K562 (cell line): ENCODE measurements at regions not wholly inside any gene's neighbourhood (a gene's known extent, or its start where the extent isn't known, plus 50 kb on each side); places are given as distances from the start of the nearest gene placed in this dataset.

Experiments used
- ATAC-seq: fragments of 200-7000 bp; cut with Tn5 transposase; 3 replicates; pipeline ENCODE4 v1.9.1; 2020; ENCODE audit warnings: moderate library complexity
- BruUV-seq: library from RNA; stranded (reverse); fragments of 400-500 nt; replicated peaks from 2 replicates; lab custom pipeline; 2021; lab: Mats Ljungman, UMichigan
- CTCF ChIA-PET: fragments of 300-600 bp; formaldehyde crosslinking; extraction: SDS; loops from one replicate; lab custom pipeline; 2021; ENCODE audit warnings: low intra/inter-chr PET ratio; lab: Yijun Ruan, JAX
- POLR2A ChIA-PET: fragments of 300-600, 350-650 bp; sonication (Branson Sonifier 250); formaldehyde crosslinking; extraction: SDS; loops from one replicate; lab custom pipeline; 2021; ENCODE audit warnings: antibody characterized with exemption, inconsistent platforms; lab: Yijun Ruan, JAX
- DNase-seq, 4 experiments: peaks; one replicate each; pipeline versions ENCODE4 v3.0.0 to v3.0.0-alpha.2; 2011 to 2018; ENCODE audit warnings: low spot score in 3 of 4, mixed read lengths in 3 of 4; ENCODE audit errors: extremely low read depth in 1 of 4
- FAIRE-seq: peaks from 2 replicates; lab custom pipeline; 2011; peaks lifted over from hg19 to GRCh38; lab: Jason Lieb, UNC
- H2AFZ ChIP-seq: 2 replicates; pipeline ENCODE4 v1.6.0; 2011; ENCODE audit warnings: low read depth, low read length, control low read depth, inconsistent platforms
- H3K27ac ChIP-seq: fragments of 200-600 bp; 3 replicates; pipeline ENCODE4 v1.8.0; 2011; ENCODE audit warnings: low read depth, mild to moderate bottlenecking, control low read depth, inconsistent platforms, low read length, moderate library complexity, mixed read lengths; ENCODE audit errors: extremely low read depth
- H3K27me3 ChIP-seq, 2 experiments: fragments of 300-600 bp in 1 of 2; 2 replicates in 1 of 2; 3 replicates in 1 of 2; pipeline versions ENCODE4 v1.6.0 to v1.8.0; 2011; ENCODE audit warnings: inconsistent platforms in 2 of 2, low read length in 2 of 2, mild to moderate bottlenecking in 1 of 2, mixed read lengths in 1 of 2, moderate library complexity in 1 of 2; ENCODE audit not compliant: control insufficient read depth in 2 of 2, insufficient read depth in 2 of 2
- H3K36me3 ChIP-seq: fragments of 300-600 bp; 3 replicates; pipeline ENCODE4 v1.8.0; 2011; ENCODE audit warnings: mild to moderate bottlenecking, low read length, inconsistent platforms; ENCODE audit not compliant: control insufficient read depth, insufficient read depth
- H3K4me1 ChIP-seq, 2 experiments: fragments of 200-600 bp in 1 of 2; replicated peaks in 1 of 2; 2 replicates in 1 of 2; 3 replicates in 1 of 2; pipeline versions ENCODE4 v1.5.1 to v1.8.0; 2011; ENCODE audit warnings: inconsistent platforms in 2 of 2, low read length in 2 of 2, mild to moderate bottlenecking in 1 of 2, mixed read lengths in 1 of 2, moderate library complexity in 1 of 2; ENCODE audit not compliant: control insufficient read depth in 2 of 2, insufficient read depth in 2 of 2
- H3K4me2 ChIP-seq: 2 replicates; pipeline ENCODE4 v1.6.1; 2011; ENCODE audit warnings: low read length, control low read depth, inconsistent platforms, mixed read lengths; ENCODE audit not compliant: insufficient read depth
- H3K4me3 ChIP-seq: fragments of 200-600 bp; sonication (generic), shearing (Covaris generic); 2 replicates; pipeline ENCODE4 v1.5.1; 2016; ENCODE audit warnings: control low read depth, inconsistent platforms
- H3K79me2 ChIP-seq: fragments of 200-600 bp; 3 replicates; pipeline ENCODE4 v1.8.0; 2011; ENCODE audit warnings: low read length, inconsistent platforms; ENCODE audit not compliant: control insufficient read depth, insufficient read depth
- H3K9ac ChIP-seq, 2 experiments: 2 replicates each; pipeline versions ENCODE4 v1.6.0 to v1.6.1; 2011; ENCODE audit warnings: low read depth in 2 of 2, low read length in 2 of 2, control low read depth in 1 of 2, inconsistent platforms in 1 of 2, mild to moderate bottlenecking in 1 of 2, mixed read lengths in 1 of 2; ENCODE audit not compliant: insufficient read depth in 1 of 2
- H3K9me1 ChIP-seq: one replicate; pipeline ENCODE4 v1.6.0; 2011; ENCODE audit warnings: inconsistent platforms, mild to moderate bottlenecking, low read length, moderate library complexity; ENCODE audit not compliant: control insufficient read depth, insufficient read depth
- H3K9me3 ChIP-seq: replicated peaks from 2 replicates; pipeline ENCODE4 v1.5.1; 2011; ENCODE audit warnings: low read depth, low read length, inconsistent platforms; ENCODE audit not compliant: control insufficient read depth, insufficient read depth
- H4K20me1 ChIP-seq: replicated peaks from 2 replicates; pipeline ENCODE4 v1.6.1; 2011; ENCODE audit warnings: low read length, inconsistent platforms, mixed read lengths; ENCODE audit not compliant: control insufficient read depth, insufficient read depth
- C11orf30 ChIP-seq: fragments of 450-650 bp; IDR thresholded peaks from 2 replicates; pipeline ENCODE4 v1.6.1; 2016; ENCODE audit warnings: low read depth, mild to moderate bottlenecking
- CHCHD3 ChIP-seq: fragments of 250-450 bp; sonication (Bioruptor Pico); IDR thresholded peaks from 2 replicates; pipeline ENCODE4 v2.1.2; 2022; ENCODE audit warnings: mild to moderate bottlenecking
- KDM5B ChIP-seq: fragments of 200-600 bp; sonication (generic); IDR thresholded peaks from 2 replicates; pipeline ENCODE4 v1.6.1; 2012; ENCODE audit warnings: low read depth, mild to moderate bottlenecking, moderate library complexity, low read length, control low read depth, inconsistent platforms; ENCODE audit not compliant: insufficient replicate concordance
- NBN ChIP-seq: fragments of 450-650 bp; IDR thresholded peaks from 2 replicates; pipeline ENCODE4 v1.6.1; 2016; ENCODE audit warnings: low read depth, mild to moderate bottlenecking
- SPI1 ChIP-seq: IDR thresholded peaks from 2 replicates; pipeline ENCODE4 v1.6.1; 2011; ENCODE audit warnings: low read depth, low read length, control low read depth, borderline replicate concordance
- ZNF316 ChIP-seq: fragments of 450-650 bp; IDR thresholded peaks from 2 replicates; pipeline ENCODE4 v1.6.1; 2016
- ZNF57 ChIP-seq: fragments of 450-650 bp; formaldehyde crosslinking; IDR thresholded peaks from 2 replicates; pipeline ENCODE4 v1.4.0; 2020; ENCODE audit warnings: mild to moderate bottlenecking, moderate library complexity
- in situ Hi-C: fragments of 300-500 bp; cut with MboI; formaldehyde crosslinking; loops from 4 replicates; pipeline ENCODE4 v1.15.0; 2018; ENCODE audit warnings: inconsistent platforms, mixed read lengths
- intact Hi-C: fragments of 100-400 bp; cut with micrococcal nuclease; formaldehyde crosslinking; loops from 2 replicates; pipeline ENCODE4 v1.14.2; 2022
- TF ChIP-seq, protein P1 (sequence below): sonication (generic); formaldehyde crosslinking; IDR thresholded peaks from 2 replicates; pipeline ENCODE4 v1.8.0; 2022; ENCODE audit warnings: missing genetic modification reagents, mild to moderate bottlenecking, borderline replicate concordance

DNA sequence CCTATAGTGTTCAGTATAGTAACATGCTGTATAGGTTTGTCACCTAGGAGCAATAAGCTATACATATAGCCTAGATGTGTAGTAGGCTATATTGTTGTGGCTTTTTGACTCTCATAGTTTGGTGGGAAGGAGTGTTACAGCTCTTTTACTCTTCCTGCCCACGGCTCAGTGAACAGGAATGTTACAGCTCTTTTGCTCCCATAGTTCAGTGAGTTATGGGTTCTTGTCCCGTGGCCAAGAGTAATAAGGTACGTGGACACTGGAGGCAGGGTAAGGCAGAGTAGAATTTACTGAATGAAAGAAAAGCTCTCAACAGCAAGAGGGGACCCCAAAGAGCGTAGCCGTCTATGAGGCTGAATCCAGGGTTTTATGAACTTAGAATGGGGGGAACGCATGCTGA, 734.3 kb downstream of the ADGRL2 start (continued):
- TF ChIP-seq, protein P1, sequence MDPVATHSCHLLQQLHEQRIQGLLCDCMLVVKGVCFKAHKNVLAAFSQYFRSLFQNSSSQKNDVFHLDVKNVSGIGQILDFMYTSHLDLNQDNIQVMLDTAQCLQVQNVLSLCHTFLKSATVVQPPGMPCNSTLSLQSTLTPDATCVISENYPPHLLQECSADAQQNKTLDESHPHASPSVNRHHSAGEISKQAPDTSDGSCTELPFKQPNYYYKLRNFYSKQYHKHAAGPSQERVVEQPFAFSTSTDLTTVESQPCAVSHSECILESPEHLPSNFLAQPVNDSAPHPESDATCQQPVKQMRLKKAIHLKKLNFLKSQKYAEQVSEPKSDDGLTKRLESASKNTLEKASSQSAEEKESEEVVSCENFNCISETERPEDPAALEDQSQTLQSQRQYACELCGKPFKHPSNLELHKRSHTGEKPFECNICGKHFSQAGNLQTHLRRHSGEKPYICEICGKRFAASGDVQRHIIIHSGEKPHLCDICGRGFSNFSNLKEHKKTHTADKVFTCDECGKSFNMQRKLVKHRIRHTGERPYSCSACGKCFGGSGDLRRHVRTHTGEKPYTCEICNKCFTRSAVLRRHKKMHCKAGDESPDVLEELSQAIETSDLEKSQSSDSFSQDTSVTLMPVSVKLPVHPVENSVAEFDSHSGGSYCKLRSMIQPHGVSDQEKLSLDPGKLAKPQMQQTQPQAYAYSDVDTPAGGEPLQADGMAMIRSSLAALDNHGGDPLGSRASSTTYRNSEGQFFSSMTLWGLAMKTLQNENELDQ (CRISPR knock-in tag) = no peak
- TF ChIP-seq SPI1 (no peak), KDM5B (no peak), ZNF57 (CRISPR knock-in tag) (no peak), CHCHD3 (CRISPR knock-in tag) (no peak)

GRCh38 chr1:82525378-82525777, 724.6 kb downstream of the ADGRL2 start:
- no peak for FAIRE-seq
- intact Hi-C loops = no loop called here
- POLR2A ChIA-PET = no interaction called here

More at GRCh38 chr1:82525378-82525777, 724.6 kb downstream of the ADGRL2 start:
- no peak overlapping the region for H3K4me2 ChIP-seq
- DNase-seq (no peak), ATAC-seq (no peak)
- H2AFZ ChIP-seq = no peak overlapping the region
- H3K36me3 ChIP-seq = no peaks in the 10 kb centered on the region
- no TSS peak for BruUV-seq
- H3K4me3 ChIP-seq = no peak overlapping the region
- no peaks in the 10 kb centered on the region for H3K9me1 ChIP-seq
- no peak overlapping the region for H3K27ac ChIP-seq
- H3K27me3 ChIP-seq = no peaks in the 10 kb centered on the region
- no peaks in the 10 kb centered on the region for H3K9me3 ChIP-seq
- H3K4me1 ChIP-seq = no peaks in the 10 kb centered on the region
- H3K79me2 ChIP-seq = no peaks in the 10 kb centered on the region
- CTCF ChIA-PET = no interaction called here
- peak; percentile 48; the same call in 1 of the 2 replicates for TF ChIP-seq ZNF316
- TF ChIP-seq NBN = no peak
- TF ChIP-seq C11orf30 = peak; percentile 21; the same call in 1 of the 2 replicates
- in situ Hi-C loops = no loop called here
- no peaks in the 10 kb centered on the region for H4K20me1 ChIP-seq
- no peak overlapping the region for H3K9ac ChIP-seq
